ENCODE measurements at regions not wholly inside any gene's neighbourhood (a gene's known extent, or its start where the extent isn't known, plus 50 kb on each side); places are given as distances from the start of the nearest gene placed in this dataset.

DNA sequence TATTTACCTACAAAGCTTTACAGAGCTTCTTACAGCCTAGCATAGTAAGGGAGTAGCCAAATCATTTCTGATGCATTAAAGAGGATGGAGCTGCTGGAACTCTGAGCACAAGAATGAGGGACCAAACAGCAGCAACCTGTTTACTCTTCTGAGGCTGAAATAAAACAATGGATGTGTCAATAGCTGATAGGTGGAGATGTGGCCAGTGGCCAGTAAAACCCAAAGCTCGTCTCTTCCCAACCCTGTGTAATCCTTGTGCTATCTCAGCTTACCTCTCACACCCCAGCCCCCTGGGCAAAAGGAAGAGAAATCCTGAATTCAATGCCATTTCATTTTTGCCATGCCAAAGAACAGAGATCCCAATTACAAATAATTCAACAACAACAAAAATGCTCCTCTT lies 446.7 kb upstream of the SMIM31 start:
- DNase-seq (ENCODE audit: low read depth): no peak
- TF ChIP-seq CTCF (IDR thresholded peaks at IDR 0.05; ENCODE audit: low read depth, low read length, missing control alignments): no peak
- no peak overlapping the region for H3K4me3 ChIP-seq (ENCODE audit: low read depth, low read length)

GRCh38 chr4:164312671-164313070 lies 441.3 kb upstream of the SMIM31 start:
- TF ChIP-seq CTCF (IDR thresholded peaks at IDR 0.05; ENCODE audit: low read depth, low read length, missing control alignments): no peak
- no peak overlapping the region for H3K4me3 ChIP-seq (ENCODE audit: low read depth, low read length)
- no peak for DNase-seq (ENCODE audit: low read depth)

DNA sequence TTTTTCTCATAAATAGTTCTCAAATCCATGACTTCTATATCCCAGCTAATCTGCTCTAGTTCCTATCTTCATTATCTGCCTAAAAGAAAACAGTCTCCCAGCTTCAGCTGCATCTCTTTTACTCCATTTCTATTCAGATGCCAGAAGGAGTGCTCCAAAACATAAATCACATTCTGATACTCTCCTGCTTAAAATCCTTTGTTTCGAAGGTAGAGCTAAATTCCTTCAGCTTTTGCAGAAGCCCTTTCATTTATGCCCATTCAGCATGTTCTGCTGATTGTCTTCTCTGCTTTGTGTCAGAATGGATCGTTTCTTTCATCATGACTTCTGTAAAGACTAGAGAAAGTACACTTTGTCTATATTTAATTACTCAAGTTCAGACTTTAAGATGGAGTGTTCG lies 440.1 kb upstream of the SMIM31 start:
- DNase-seq (ENCODE audit: low read depth): no peak
- TF ChIP-seq CTCF (IDR thresholded peaks at IDR 0.05; ENCODE audit: low read depth, low read length, missing control alignments): no peak
- no peak overlapping the region for H3K4me3 ChIP-seq (ENCODE audit: low read depth, low read length)

- no peak for TF ChIP-seq CTCF (IDR thresholded peaks at IDR 0.05; ENCODE audit: low read depth, low read length, missing control alignments)
- no peak overlapping the region for H3K4me3 ChIP-seq (ENCODE audit: low read depth, low read length)
- DNase-seq (ENCODE audit: low read depth): no peak
Measured at GRCh38 chr4:164318350-164318749, 435.6 kb upstream of the SMIM31 start.

DNA sequence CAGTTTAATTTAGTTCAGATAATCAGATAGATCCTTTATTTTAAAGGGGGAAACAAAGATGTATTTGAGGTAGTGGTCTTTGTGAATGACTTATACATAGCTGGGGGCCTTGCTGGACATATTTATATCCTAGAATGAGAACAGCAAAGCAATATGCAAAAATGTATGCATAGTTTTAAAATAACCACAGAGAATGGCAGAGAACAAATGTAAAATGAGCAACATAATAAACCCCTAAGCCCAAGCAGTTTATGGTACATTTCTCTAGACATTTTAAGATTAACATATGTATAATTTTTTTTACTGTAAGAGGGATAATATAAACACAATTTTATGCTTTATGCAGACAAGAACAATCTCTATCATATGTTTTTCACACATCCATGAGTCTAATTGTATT lies 434.2 kb upstream of the SMIM31 start:
- no peak overlapping the region for H3K4me3 ChIP-seq (ENCODE audit: low read depth, low read length)
- DNase-seq (ENCODE audit: low read depth): no peak
- TF ChIP-seq CTCF (IDR thresholded peaks at IDR 0.05; ENCODE audit: low read depth, low read length, missing control alignments): no peak

DNA sequence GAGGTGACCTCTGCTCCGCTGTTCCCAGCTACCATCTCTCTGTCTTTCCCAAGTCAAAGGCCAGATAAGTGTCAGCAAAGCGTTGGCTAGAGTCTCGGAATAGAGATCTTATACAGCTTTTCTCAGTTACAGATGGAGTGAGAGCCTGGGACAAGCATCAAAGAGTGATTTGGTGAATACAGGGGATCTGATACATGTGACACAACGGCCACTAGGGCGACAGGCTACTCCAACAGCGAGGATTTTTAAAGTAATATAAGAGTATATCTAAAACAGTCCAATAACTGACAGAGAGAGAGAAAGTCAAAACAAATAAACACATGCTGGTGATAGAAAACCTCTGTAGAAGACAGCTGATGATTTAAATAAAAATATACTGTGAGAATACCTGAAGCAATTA lies 433.1 kb upstream of the SMIM31 start:
- no peak for TF ChIP-seq CTCF (IDR thresholded peaks at IDR 0.05; ENCODE audit: low read depth, low read length, missing control alignments)
- H3K4me3 ChIP-seq (ENCODE audit: low read depth, low read length): no peak overlapping the region
- no peak for DNase-seq (ENCODE audit: low read depth)

DNA sequence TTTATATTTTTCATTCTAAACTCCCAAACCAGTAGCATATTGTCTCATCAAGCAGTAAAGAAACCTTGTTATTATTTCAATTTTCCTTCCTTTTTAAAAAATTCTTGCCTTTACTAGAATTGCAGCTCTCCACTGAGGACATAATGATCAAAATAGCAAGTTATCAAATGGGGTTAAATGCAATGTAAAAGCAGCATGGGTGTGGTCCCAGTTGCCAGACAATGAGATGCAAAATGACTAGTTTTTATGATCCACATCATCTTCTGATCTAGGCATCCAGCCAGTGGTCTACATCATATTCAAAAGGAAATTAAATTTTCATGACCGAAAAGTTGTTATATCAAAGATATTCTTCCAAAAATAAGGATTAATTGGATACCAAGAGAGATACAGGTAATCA lies 427.9 kb upstream of the SMIM31 start:
- DNase-seq (ENCODE audit: low read depth): no peak
- no peak overlapping the region for H3K4me3 ChIP-seq (ENCODE audit: low read depth, low read length)
- TF ChIP-seq CTCF (IDR thresholded peaks at IDR 0.05; ENCODE audit: low read depth, low read length, missing control alignments): no peak
